Endometrium (tissue), 2 donors: ENCODE measurements at regions not wholly inside any gene's neighbourhood (a gene's known extent, or its start where the extent isn't known, plus 50 kb on each side); places are given as distances from the start of the nearest gene placed in this dataset.
"Not testable (repeated sequence)": the region's sequence is repeated elsewhere in the genome, so short reads cannot be mapped to it uniquely, and the experiment has no call there.

Experiments used
- FAIRE-seq: peaks from 2 replicates; lab custom pipeline; 2012; peaks lifted over from hg19 to GRCh38; lab: Jason Lieb, UNC
- donor health status: control.
- donor health status: control.

GRCh38 chr6:69487688-69488087 lies 309.1 kb downstream of the LMBRD1 start:
- FAIRE-seq: no peak

- no peak for FAIRE-seq
Observed at GRCh38 chr6:69466979-69467570, 329.7 kb downstream of the LMBRD1 start.

- no peak for FAIRE-seq
Observed at GRCh38 chr6:69465866-69466265, 330.9 kb downstream of the LMBRD1 start.

- FAIRE-seq: no peak
Observed at GRCh38 chr6:69456086-69456485, 340.7 kb downstream of the LMBRD1 start.

- FAIRE-seq: not testable (repeated sequence)
Observed at GRCh38 chr6:69454619-69455018, 342.2 kb downstream of the LMBRD1 start.

- not testable (repeated sequence) for FAIRE-seq
Observed at GRCh38 chr6:69450493-69450892, 346.3 kb downstream of the LMBRD1 start.

GRCh38 chr6:69449887-69450286 lies 346.9 kb downstream of the LMBRD1 start:
- no peak for FAIRE-seq
